ENCODE measurements at regions not wholly inside any gene's neighbourhood (a gene's known extent, or its start where the extent isn't known, plus 50 kb on each side); places are given as distances from the start of the nearest gene placed in this dataset.
A peak's percentile ranks its signal among the peaks of the same experiment; 100 is the strongest.

DNA sequence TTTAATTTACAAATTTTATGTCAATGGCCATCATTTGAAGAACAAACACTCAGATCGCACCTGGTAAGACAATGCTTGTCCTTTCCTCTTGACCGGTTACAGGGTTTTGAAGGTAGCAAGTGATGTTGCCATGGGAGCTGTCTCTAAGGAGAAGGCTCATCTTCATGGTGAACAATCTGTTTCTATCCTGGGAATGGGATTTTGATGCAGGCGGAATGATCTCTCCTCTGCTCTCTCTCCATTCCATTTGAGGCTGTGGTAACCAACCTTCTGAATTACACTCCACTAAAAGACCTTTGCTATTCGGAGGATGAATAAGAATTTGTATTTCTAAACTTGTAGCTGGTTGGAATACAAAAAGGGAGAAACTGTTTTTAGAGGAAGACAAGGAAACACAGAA is 57.9 kb upstream of the SLC5A9 start:
- intact Hi-C loops (cut with DNase I, micrococcal nuclease) = no loop called here
- DNase-seq (no peak), ATAC-seq (no peak)

DNA sequence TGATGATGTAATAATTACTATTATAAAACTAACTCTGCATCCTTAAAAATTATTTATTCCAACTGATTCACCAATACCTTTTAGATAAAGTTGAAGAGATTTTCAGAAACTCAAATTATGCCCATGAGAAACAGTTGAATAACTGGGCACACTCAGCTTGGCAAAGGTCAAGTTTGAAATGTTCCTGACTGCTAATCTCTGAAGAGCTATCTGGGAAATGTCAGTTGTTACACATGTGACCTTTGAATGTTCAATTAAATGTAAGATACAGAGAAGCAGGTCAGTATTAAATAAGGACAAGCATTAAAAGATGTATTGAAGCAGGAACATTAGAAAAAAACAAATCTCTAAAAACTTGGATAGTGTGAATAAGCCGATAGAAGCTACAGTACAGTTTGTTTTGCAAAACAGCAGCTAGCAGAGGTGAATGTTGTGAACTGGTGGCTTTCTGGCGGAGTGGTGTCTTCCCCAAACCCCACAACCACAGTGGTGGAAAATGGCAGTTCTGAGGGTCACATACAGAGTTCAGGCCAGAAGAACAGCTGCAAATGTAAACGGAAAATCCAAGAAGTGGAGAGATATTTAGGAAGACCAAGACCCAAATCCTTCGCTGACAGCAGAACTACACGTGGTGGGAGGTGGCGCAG is 61.9 kb upstream of the SLC5A9 start:
- DNase-seq = no peak
- intact Hi-C loops (cut with DNase I, micrococcal nuclease) = no loop called here
- ATAC-seq = no peak

DNA sequence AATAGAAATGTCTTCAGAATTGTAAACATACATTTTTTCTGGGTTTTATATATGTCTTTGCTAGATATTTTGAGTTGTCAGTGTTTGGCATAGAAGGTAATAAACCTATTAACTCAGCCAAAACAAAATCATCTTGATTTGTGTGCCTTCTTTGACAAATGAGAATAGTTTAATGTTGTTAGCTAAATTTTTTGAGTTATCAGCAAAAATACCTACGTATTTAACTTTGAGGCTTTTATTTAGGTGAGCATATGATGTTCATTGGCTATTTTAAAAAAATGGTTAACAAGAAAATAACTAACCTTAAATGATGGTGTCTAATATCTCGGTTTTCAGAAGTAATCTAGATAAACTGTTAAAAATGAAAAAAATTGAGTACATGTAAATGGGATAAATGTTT is 83.2 kb upstream of the SLC5A9 start:
- intact Hi-C loops (cut with DNase I, micrococcal nuclease) = no loop called here
- no peak for ATAC-seq
- no peak for DNase-seq

DNA sequence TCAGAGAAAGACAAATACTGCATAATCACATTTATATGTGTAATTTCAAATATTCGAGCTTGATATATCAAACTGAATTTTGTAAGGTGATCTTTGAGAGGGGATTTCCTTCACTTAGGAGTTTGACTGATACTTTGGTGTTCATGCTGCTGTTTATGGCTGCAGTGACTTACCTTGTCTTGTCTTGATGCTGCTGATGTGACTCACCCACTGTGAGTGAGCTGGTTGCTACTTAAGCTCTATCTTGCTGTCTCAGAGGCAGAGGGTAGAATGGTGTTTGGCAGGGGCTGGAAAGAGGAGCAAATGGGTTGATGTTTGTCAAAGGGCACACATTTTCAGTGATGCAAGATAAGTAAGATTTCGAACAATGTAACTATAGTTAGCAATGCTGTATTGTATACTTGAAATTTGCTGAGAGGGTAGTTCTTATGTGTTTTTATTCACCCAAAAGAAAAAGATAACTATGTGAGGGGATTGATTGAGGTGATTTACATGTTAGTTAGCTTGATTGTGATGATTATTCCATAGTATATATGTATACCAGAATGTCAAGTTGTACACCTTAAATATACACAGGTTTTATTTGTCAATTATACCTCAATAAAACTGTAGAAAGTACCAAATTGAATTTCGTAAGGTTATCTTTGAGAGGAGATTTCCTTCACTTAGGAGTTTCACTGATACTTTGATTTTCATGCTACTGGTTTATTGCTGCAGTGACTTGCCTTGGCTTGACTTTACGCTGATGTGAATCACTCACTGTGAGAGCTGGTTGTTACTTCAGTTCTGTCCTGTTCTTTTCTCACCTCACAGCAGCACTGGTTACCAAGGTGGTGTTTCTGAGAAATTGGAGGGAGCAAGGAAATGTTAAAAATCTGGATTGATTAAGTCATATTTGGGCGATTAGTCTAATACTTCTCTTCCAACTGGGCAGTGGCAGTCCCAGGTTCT is 94.5 kb upstream of the SLC5A9 start:
- DNase-seq (no peak), ATAC-seq (no peak)
- intact Hi-C loops (cut with DNase I, micrococcal nuclease) = no loop called here

DNA sequence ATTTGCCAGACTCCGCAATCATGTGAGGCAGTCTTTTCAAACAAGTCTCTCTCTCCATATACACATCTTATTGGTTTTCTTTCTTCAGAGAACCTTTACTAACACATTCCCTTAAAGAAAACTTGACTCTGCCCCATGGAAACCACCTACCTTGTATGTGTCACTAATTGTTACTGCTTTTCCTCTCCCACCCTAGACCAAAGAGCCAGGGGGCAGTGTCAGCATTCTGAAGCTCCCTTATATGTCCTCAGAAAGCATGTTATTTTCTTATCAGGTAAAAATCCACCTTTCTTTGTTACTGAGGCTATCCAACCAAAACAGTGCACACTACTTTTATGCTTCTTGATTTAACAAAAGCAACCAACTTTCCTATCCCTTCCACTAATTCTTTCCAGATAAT is 98.9 kb upstream of the SLC5A9 start:
- ATAC-seq (no peak), DNase-seq (no peak)
- intact Hi-C loops (cut with DNase I, micrococcal nuclease) = no loop called here

DNA sequence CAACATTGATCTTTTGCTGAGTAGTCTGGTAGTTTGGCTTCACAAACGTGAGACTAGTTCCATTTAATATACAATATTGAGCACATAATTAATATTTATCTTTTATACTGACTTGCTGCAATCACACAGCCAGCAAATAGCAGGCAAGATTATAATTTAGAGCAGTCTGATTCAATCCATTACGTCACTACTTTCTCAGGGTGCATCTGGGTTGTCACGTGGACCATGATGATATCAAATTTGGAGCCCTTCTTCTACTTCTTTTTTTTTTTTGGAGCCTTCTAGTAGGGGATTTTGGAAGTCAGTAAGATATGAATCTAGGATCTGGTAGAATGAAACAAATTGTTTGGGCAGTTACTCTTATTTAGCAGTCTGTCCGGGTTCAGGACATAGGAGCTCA is 100.6 kb upstream of the SLC5A9 start:
- intact Hi-C loops (cut with DNase I, micrococcal nuclease) = no loop called here
- ATAC-seq = no peak

DNA sequence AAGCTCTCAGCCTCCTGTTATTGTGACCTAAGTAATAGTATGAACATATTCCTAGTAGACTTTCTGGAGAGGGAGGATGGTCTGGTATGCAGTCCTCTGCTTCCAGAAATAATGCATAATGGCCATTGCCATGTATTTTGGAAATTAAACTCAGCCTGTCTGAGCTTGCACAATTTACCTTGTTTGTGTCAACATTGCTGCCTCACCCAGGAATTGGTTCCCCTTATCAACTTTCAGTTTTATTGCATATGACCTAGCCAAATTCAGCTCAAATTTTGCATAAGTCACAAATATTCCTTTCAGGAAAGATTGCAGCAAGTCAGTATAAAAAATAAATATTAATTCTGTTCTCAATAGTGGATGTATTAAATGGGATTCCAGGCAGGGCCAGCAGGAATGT is 101.9 kb upstream of the SLC5A9 start:
- no peak for ATAC-seq
- intact Hi-C loops (cut with DNase I, micrococcal nuclease) = no loop called here
- no peak for DNase-seq

More for the DNA sequence above, 100.6 kb upstream of the SLC5A9 start:
- no peak for DNase-seq

DNA sequence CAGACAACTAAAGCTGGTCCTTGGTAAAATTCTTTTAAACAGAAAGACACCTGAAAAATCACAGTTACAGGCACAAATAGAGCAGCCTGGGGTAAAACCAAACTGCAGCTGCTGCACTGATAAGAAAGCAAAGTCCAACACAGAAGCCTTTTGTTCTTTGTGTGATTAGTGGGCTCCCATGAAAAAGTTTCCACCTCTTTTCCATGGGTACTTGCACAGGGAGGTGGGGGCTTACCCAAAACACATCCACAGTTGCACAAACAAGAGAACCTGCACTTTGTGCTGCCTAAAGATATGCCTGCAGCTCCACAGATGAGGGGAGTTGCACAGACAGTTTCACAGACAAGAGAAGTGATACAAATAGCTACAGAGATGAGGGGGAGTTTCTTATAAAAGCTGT is 106.7 kb upstream of the SLC5A9 start:
- no peak for DNase-seq
- peak; percentile 38 for ATAC-seq
- intact Hi-C loops (cut with DNase I, micrococcal nuclease) = no loop called here

DNA sequence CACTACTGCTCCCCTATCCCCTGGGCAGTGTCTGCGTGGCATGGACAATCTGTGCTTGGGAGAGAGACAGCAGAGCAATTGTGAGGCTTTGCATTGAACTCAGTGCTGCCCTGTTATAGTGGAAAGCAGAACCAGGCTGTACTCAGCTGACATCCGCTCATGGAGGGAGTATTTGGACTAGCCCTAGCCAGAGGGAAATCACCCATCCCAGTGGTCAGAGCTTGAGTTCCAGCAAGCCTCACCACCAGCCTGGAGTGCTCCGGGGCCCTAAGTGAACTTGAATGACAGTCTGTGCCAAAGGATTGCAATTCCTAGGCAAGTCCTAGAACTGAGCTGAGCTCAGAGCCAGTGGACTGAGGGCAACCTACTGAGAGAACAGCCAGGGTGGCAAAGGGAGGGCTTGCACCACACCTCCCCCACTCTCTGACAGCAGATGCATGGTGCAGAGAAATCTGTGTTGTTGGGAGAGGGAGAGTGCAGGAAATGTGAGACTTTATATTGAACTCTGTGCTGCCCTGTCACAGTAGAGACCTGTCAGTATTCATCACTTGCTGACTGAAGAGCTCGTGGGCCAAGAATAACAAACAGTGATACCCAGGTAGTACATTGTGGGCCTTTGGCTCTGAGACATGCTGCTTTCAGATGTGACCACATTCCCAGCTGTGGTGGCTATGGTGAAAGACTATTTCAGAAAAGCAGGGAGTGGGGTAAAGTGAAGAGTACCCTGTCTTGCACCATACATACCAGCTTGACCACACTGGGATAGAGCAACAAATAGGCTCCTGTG is 107.7 kb upstream of the SLC5A9 start:
- intact Hi-C loops (cut with DNase I, micrococcal nuclease) = no loop called here
- DNase-seq (no peak), ATAC-seq (no peak)

DNA sequence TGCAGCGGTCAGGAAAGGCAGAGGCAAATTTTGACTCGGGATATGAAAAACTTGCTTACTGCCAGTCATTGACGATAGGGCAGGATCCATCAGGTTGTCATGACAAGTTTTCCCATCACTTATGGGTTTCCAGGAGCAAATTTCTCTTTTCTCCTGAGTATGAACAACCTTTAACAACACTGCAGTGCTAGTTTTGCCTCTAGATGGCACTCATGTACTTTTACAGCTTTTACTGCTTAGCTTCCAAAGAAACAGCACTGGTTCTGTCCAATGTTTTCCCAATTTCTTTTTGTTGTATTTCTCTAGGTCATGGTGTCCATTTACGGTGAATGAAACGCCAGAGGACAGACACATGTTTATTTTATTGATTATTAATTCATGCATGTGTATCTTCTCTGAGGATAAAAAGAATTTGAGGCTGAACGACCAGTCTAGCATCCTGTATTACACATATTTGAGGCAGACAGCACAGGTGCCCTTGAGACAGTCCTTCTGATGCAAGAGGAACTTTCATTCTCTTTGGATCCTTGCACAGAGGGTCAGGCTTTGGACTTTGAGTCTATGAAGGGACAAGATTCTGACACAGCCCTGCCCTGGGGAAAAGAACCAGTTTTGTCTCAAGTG is 112.3 kb upstream of the TRABD2B start:
- ATAC-seq = peak; percentile 73
- intact Hi-C loops (cut with DNase I, micrococcal nuclease) = loop anchor here in 1 of 2 donors (2.0 to 10.0 kb wide), 2 partner anchors 93 to 385 kb away; no protein-coding TSS in a partner anchor
- DNase-seq = no peak

DNA sequence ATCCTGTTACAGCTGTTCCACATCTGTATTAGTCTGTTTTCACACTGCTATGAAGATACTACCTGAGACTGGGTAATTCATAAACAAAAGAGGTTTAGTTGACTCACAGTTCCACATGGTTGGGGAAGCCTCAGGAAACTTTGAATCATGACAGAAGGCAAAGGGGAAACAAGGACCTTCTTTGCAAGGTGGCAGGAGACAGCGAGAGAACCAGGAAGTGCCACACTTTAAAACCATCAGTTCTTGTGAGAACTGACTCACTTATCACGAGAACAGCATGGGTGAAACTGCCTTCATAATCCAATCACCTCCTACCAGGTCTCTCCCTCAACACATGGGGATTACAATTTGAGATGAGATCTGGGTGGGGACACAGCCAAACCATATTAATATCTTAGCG is 110.3 kb upstream of the TRABD2B start:
- intact Hi-C loops (cut with DNase I, micrococcal nuclease) = loop anchor here in 1 of 2 donors (10.0 kb wide), 1 partner anchor 387 kb away; no protein-coding TSS in a partner anchor
- DNase-seq (no peak), ATAC-seq (no peak)

DNA sequence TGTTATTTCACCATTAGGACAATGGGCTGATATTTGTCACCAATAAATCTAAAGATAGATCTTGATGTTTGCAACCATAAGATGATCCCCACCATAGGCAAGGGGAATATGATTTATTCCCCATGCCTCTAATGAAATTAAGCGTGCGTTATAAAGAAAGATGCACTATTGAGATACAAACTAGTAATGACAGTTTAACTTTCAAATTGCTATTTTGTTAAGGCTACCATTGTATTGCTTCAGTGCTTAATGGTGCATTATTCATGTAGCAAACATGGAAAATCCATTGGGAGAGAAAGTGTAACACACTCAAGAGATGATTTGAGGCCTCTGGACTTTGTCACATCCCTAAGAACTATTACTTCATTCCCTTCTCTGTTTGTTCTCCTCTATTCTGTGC is 108.9 kb upstream of the TRABD2B start:
- intact Hi-C loops (cut with DNase I, micrococcal nuclease) = loop anchor here in 1 of 2 donors (10.0 kb wide), 1 partner anchor 389 kb away; no protein-coding TSS in a partner anchor

DNA sequence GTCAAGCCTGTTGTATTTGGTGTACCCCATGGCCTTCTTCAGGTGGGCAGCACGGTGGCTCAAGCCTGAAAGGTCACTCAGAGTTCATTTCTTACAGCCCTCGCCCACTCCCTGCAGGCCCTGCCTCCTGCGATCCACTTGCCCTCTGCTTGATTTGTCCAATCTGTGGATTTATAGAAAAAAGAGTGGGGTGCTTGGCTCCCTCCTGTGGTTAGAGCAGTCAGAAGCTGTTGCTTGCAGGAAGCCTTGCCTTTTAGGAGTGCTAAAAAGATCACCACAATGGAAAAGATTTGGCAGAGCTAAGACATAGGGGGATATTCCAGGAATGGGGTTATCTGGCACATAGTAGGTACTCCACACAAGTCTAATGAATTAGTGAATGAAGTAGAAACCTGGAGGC is 108.0 kb upstream of the TRABD2B start:
- ATAC-seq (peak; percentile 42), DNase-seq (no peak)
- intact Hi-C loops (cut with DNase I, micrococcal nuclease) = loop anchor here in 1 of 2 donors (10.0 kb wide), 1 partner anchor 390 kb away; no protein-coding TSS in a partner anchor

More for the DNA sequence above, 108.9 kb upstream of the TRABD2B start:
- no peak for DNase-seq
- ATAC-seq = no peak

DNA sequence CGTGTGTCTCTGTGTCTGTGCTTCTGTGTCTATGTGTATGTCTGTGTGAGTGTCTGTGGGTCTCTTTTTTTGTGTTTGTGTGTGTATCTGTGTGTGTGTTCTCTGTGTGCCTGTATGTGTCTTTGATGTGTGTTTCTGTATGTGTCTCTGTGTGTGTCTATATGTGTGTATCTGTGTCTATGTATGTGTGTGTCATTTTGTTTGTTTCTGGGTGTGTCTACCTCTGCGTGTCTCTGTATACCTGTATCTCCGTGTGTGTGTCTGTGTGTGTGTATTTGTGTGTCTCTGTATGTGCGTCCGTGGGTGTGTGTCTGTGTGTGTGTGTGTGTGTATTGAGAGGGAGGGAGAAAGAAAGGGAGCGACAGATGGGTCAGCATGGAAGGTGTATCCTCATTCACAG is 106.3 kb upstream of the TRABD2B start:
- DNase-seq = no peak
- intact Hi-C loops (cut with DNase I, micrococcal nuclease) = loop anchor here in 1 of 2 donors (10.0 kb wide), 1 partner anchor 391 kb away; no protein-coding TSS in a partner anchor
- no peak for ATAC-seq

DNA sequence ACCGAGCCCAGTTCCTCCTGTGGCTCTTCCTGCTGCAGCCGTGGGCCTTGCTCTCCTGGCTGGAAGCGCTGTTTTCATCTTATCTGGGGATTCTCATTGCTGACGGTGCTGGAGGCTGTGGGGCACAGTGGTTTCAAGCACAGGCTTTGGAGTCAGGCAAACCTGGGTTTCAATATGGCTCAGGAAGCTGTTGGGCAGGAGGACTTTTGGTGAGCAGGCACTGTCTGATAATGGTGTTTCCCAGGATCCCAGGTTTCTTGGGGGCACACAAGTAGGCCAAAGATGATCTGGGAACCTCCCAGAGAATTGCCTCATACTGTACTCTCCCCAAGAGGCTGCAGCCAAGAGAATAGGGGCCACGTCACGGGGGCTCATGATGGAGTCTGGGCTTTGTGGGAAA is 105.6 kb upstream of the TRABD2B start:
- intact Hi-C loops (cut with DNase I, micrococcal nuclease) = loop anchor here in 1 of 2 donors (10.0 kb wide), 1 partner anchor 392 kb away; no protein-coding TSS in a partner anchor
- DNase-seq = no peak
- no peak for ATAC-seq

DNA sequence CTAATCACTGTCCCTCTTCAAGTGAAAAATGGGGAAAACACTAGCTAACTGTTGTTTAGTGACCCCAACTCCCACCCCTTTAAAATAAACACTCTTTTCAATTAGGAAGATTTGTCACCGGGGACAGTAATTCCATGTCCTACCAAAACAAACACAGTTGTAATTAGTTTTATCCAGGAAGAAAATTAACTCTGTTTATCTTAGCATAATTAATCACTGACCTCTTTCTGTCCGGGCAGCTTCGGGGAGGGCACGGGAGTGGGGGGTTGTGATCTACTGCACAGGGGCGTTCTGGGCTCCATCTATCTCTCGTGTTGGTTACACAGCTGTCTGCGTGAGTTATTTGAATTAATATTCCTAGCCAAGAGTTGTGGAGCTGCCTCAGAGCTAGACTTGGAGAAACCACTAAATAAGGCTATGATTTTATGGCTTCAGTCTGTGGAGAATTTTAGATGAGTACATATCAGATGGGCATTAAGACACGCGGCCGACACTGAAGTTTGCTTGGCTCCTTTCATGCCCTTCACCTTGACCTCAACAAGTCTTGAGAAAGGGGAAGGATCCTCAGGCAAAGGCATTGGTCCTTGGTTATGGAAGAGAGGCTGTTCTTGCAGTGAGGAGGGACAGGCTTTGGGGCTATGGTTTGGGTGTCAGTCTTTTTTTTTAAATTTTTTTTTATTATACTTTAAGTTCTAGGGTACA is 102.0 kb upstream of the TRABD2B start:
- no peak for DNase-seq
- no peak for ATAC-seq
- intact Hi-C loops (cut with DNase I, micrococcal nuclease) = no loop called here

DNA sequence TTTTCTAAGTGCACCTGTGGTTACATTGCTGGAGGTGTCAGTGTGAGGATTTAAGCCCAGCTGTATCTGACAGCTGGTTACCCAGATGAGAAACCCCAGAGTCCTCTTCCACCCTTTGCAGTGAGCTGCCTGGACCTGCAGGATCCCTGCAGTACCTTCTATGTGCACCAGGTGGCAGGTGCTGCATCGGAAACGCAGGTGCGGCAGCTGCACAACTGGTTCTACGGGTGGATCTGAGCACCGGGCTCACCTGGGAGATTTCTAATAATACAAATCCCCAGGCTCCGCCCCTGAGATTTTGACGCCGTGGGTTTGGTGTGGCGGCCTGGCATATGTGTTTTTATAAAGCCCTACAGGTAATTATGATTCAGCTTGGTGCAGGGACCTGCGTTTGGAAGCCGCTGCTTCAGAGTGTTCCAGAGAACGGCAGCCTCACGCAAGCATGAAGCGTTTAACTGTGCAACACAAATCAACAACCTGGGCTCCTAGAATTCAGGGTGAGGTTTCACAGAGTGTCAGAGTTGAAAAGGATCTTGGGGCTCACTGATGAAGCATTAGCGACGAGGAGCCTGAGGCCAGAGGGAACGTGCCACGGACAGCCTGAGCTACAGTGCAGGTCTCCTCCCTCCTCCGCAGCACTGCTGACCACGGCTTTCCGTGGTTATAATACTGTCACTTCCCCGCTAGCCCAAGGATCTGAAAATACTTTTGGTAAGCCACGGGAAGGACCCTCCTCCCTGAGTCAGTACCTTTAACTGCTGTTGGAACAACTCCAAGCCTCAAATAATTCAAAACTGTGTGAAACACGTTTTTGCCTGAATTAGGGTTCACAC is 96.7 kb upstream of the TRABD2B start:
- peak; percentile 82 to 93 for DNase-seq
- ATAC-seq = peak; percentile 94
- intact Hi-C loops (cut with DNase I, micrococcal nuclease) = no loop called here
